HG03175 (cell line): ENCODE measurements at regions not wholly inside any gene's neighbourhood (a gene's known extent, or its start where the extent isn't known, plus 50 kb on each side); places are given as distances from the start of the nearest gene placed in this dataset.
"Not testable (repeated sequence)": the region's sequence is repeated elsewhere in the genome, so short reads cannot be mapped to it uniquely, and the experiment has no call there.

Experiments used
- ATAC-seq: cut with Tn5 transposase; IDR thresholded peaks from one replicate; pipeline ENCODE4 v1.9.1; 2021; ENCODE audit warnings: mild to moderate bottlenecking, moderate library complexity; ENCODE audit not compliant: unreplicated experiment

DNA sequence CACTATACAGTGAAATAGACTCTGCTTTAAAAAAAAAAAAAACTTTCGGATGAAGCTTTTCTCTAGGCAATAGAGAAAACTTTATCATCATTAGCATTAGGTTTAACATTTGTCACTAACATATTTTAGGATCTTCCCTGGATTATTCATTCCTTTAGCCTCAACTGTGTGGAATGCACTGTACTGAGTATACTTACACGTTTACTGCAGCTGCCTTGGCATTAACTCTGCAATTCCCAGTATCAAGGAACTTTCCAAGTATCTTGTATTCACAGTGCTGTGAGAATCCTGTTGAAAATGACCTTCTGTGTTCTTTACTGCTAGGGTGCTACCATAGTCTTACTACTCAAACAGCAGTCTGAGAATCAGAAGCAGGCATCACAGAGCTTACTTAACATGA, 328.2 kb upstream of the COL3A1 start:
- ATAC-seq: no peak

DNA sequence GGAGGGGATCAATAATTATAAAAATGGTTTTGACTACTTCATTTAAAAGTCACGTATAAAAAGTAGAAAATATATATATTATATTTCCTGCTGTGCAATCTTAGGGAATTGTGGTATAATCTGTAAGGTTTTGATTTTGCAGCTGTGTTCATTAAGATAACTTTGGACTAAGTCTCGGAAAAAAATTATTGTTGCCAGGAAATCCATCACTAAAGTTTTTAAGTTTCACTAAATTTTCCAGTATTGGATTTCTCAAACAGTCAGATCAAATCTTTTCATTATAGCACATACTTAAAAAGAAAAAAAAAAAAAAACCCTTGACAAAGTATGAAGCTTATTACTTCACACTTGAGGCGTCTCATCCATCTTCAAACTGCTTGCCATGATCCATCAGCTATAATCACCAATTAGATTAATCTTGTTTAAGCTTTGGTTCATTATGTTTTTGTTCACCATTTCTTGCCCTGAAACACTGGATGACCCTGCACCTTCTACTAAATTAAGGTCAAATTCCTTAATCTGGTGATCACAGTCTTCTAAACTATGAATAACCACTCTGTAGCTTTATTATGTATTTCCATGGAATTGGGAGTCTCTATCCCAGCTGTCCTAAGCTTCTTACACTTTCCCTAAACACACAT, 326.6 kb upstream of the COL3A1 start:
- ATAC-seq: no peak

DNA sequence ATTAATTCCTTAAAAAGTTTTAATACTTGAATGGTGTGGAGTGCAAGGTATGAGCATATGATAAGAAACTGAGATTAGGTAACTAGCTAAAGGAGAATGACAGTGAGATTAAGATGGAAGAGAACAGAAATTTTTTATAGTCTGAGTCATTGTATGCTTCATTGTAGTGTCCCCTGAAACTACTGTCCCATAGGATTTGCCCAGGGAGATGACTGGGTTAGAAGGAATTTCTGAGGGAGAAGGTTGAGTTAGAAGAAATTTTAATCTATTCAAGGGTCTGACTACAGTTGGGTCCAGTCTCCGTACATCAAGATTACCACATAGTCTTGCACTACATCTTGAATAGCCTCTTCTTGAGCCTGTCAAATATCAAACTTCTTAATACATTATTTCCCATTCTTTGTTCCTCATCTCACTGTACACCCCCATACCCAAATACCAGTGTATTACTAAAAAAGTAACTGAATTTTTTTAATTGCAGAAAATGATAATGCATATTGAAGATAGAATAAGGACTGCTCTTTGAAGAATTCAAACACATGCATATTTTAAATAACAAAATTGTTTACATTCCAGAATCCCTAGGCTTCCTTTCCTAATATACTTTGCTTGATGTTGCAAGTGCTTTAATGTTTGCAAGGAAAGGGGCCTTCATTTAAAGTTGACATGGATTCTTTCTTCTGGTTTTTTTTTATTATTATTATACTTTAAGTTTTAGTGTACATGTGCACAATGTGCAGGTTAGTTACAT, 314.3 kb upstream of the COL3A1 start:
- ATAC-seq: no peak

DNA sequence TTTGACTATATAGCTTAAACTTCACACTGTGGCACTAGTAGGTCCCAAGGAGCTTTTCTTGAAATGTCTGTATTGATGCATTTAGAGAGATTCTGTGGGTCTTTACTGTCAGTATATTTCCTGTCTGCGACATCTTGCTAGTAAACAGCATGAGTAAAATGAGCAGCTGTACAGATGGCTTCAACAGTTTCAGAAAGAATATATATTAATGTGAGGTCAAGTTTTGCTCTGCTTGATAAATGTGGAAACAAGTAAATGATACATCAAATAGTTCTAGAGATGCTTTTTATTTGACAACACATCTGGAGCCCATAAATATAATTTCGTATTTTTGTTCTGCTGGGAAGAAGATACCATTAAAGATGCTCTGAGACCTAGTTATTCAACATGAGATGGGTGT, 310.9 kb upstream of the COL3A1 start:
- ATAC-seq: no peak

DNA sequence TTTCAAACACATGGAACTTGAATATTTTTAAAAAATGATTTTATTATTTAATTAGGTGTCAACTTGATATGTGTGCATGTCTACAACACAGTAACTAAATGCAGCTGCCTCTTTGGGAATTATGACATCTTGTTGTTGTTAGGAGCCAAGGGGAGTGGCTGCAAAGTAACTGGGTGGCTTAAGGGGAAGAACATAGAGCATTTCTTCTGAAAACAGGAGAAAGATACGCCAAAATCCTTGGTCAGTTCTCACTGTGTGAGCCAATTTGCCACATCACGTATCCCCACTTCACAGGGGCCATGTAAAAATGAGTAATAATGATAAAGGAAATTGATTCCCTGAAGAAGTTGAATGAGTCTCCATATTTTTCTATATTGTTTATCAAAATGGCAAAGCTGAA, 309.8 kb upstream of the COL3A1 start:
- no peak for ATAC-seq

DNA sequence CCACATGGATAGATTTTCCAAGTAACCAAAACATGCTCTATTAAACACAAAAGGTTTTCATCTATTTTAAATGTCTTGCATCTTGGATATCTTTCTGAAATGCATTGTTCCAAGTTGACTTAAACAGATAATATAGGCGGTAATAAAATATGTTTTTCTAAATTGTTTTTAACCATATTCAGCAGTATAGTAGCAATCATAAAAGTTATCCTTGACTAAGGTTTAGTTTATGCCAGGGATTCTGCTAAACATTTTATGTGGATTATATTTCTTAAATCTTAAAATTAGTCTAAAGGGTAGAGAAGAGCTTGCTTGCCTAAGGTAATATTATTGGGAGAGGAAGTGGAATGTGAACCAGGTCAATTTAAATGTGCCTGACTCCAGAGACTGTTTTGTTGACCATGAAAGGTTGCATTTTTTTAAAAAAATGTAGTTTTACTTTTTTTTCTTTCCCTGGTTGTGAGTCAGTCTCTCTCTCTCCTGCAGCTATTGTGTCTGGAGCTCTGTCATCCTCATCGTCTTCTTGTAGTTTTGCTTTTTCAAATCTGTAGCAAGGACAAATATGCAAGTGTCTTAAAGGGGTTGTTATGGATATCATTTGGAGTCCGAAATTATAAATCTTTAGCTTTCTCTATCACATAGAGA, 309.1 kb upstream of the COL3A1 start:
- no peak for ATAC-seq

DNA sequence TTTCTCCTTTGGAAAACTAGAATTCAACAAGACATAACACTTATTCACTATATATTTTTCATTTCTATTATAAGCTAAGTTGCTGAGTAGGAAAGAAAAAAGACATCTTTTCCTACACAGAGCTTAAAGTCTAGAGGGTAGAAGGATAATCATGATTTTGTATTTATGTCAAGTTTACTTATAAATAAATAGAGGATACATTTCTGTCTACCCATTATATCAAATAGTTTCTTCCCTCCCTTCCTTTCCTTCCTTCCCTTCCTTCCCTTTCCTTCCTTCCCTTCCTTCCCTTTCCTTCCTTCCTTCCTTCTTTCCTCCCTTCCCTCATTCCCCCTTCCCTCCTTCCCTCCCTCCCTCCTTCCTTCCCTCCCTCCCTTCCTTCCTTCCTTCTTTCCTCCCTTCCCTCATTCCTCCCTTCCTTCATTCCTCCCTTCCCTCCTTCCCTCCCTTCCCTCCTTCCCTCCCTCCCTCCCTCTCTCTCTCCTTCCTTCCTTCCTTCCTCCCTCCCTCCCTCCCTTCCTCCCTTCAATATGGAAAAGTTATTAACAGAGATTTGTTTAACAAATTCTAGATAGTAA, 308.4 kb upstream of the COL3A1 start:
- no peak for ATAC-seq

DNA sequence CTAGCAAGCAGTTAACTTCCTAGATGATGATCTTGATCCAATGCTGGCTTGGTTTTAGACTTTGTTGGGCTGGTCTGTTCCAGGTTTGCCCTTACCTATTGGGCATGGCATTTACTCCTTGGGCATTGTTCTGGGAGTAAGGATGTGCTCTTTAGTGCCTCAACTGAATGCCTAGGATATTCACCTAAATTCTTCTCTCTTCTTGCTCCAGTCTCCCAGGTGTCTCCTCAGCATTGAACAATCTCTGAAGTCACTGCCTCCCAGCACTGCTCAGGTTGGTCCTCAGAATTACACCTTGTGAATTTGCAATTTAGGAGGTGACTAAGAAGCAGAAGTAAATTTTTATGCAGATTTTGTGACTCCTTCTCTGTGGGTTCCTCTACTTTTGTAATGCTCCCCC, 307.7 kb upstream of the COL3A1 start:
- no peak for ATAC-seq

DNA sequence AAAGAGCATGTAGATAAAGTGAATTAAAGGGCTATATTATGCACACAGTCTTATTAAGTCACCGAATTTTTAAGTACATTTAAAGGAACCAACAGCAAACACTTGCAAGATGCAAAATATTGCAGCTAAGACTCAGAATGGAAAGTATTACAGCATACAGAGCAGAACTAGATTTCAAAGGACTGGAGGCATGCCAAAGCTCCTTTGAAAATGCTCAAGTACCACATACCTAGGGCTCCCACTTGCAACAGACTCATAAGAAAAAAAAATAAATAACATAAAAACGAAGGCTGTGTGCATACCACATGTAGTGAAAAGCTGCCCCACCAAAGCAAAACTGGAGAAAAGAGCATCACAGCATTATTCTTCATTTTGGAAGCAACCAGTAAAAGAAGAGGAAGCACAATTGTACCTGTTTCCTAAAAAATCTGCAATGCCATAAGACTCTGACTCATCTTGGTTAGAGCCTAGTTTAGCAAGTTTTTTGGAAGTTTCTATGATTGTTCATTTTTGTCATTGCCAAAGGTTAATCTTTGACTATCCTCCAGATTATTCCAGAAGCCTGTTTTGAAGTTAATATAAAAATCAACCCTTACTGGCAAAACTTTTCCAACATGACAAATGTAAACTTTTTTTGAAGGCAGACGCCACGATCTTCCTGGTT, 306.0 kb upstream of the COL3A1 start:
- ATAC-seq: no peak

DNA sequence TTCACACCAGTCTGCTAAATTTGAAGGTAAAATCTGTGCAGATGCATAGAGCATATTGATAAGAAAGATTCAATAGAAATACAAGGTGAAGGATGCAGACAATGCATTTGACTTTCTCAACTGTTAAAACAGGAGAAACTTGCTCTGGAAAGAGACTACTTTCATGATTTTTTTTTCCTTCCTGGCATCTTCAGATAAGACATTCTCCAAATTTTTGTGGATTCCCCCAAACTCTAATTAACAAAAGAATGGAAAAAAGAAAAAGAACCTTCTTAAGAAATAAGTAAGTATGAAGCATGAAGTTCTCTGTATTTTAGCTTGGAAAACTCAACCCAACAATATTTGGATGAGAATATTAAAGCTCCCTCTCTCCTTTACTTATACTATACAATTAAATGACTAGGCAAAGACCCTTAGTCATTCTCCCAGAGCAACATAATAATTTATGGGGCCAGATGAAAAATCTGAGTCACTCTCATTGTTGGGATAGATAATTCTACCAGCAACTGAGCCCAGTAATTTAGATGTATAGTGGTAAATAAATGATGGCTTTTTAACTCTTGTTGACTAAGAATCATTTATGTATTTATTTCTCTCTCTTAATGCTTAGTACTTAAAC, 298.7 kb upstream of the COL3A1 start:
- ATAC-seq: no peak

DNA sequence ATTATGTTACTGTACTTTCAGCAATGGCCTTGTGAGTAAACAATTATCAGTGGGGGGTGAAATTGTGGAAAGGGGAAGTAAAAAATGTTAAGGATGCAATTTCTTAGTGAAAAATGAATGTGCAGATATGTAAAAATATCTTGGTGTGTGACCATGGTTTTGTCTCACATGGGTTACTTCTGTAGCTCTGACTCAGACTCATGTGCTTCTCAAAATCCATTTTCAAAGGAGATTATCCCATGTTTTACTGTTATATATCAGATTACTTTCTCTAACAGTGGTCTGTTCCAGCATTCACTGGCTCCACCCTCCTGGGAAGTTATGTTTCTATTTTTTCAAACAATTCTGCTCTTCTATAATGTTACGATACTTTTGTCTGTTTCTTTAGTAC, 298.2 kb upstream of the COL3A1 start:
- ATAC-seq: no peak

DNA sequence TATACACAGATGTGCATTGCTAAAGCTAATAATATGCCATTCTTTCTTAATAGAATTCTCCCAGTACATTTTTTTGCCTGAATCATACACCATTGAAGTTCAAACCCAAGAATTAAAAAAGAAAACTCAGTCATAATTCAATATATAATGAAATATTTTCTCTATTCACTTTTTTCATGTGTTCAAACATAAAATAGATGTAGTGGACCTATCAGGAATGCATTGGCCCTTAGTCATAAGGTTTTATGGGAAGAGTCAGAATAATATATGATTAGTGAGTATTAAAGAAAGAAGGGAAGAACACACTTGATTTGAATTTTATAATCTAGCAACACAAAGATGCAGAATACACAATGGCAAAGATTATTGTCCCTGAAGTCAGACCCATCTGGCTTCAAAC, 297.0 kb upstream of the COL3A1 start:
- ATAC-seq: no peak

DNA sequence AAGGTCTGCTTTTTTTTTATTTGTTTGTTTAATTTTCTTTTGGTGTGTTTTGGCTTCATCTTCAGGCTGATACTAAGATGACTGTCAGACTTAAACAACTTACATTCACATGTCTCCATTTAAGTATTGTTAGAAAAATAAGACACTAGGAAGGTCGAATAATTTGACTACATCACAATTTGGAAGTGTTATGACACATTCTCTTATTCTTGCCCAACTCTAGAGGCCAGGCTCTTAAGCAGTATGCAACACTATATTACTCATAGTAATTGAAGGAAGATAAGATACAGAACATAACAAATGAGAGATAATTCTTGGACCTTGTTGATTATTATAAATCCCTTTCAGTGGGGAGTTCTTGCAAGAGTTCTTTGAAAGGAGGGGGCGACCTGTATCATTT, 295.3 kb upstream of the COL3A1 start:
- no peak for ATAC-seq

DNA sequence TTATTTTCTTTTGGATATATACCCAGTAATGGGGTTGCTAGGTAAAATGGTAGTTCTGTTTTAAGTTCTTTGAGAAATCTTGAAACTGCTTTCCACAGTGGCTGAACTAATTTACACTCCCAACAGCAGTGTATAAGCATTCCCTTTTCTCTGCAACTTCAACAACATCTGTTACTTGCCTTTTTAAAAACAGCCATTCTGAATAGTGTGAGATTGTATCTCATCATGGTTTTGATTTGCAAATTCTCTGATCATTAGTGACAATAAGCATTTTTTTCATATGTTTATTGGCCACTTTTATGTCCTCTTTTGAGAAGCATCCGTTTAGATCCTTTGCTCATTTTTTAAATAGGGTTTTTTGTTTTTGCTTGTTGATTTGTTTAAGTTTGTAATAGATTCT, 291.3 kb upstream of the COL3A1 start:
- ATAC-seq: no peak

DNA sequence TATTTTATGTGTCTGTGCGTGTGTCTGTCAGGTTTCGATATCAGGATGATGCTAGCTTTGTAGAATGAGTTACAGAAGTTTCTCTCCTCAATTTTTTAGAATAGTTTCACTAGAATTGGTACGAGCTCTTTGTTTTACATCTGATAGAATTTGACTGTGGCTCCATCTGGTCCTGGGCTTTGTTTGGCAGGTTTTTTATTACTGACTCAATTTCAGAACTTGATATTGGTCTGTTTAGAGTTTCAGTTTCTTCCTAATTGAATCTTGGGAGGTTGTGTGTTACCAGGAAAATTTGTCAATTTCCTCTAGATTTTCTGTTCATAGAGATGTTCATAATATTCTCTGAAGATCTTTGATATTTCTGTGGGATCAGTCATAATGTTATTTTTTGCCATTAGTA, 289.4 kb upstream of the COL3A1 start:
- ATAC-seq: no peak

DNA sequence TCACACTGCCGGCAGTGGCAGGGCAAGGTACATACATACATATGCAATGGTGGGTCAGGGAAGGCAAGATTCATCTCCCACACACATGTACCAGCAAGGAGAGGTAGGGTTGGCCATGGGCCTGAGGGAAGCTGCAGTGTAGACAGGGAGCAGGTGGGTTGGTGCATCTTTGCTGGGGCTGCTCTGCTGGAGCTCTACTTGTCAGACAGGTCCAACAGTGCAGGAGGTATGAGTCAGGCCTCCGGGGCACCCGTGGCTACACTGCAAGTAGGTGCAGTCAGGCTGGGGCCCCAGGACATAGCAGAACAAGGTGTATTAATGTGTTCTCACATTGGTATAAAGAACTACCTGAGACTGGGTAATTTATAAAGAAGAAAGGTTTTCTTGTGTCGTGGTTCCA, 281.1 kb upstream of the COL3A1 start:
- ATAC-seq: no peak

DNA sequence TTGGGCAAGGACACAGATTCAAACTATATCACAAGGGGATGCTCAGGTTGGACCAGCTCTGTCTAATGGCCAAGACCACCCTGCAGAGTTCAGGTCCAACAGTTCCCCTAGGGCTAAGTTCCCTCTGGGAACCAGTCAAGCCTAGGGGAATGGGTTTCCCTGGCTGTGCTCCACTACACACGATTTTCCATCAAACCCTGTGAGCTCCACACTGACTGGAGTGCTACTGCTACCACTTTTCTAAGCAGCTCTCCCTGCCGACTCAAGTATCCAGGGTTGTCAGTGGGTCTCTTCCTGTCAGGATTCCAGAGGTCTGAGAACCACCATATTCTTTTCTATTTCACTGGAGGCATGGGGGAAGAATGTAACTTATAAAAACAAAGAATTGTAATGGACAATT, 280.4 kb upstream of the COL3A1 start:
- no peak for ATAC-seq

DNA sequence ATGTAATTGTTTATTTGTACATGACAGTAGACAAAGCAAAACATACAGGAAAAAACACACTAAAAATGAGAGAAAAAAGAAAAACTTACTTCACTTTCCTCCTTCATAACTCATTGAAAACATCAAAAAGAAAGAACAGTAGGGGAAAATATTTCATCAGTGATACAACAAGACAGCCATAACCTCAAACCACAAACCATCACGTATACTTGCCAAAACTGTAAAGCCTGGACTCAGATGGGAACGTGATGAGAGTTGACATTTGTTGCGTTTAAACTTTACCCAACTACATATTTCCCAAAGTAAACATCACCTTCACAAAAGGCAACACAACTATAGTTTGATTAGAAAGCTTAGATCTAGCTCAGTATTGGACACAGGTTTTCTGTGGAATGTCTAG, 278.2 kb upstream of the COL3A1 start:
- no peak for ATAC-seq

DNA sequence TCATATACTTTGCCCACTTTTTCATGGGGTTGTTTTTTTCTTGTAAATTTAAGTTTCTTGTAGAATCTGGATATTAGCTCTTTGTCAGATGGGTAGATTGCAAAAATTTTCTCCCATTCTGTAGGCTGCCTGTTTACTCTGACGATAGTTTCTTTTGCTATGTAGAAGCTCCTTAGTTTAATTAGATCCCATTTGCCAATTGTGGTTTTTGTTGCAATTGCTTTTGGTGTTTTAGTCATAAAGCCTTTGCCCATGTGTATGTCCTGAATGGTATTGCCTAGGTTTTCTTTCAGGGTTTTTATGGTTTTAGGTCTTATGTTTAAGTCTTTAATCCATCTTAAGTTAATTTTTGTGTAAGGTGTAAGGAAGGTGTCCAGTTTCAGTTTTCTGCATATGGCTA, 276.0 kb upstream of the COL3A1 start:
- not testable (repeated sequence) for ATAC-seq

DNA sequence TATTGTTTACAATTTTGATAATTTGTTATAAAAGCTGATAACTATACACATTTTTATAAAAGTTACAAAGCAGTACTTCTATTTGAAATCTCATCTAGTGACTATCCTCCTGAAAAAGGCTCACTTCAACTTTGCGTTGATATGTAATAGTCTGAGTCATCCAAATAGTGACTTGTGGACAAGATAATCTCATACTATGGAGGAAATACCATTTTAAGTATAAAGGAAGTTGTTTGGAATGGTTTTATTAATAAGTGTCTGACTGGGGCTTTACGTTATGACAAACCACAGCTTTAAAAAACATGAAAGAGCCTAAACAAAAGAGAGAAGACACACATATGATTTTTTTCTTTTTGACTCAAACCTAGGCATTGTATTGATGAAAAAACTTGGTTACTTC, 272.3 kb upstream of the COL3A1 start:
- ATAC-seq: no peak

DNA sequence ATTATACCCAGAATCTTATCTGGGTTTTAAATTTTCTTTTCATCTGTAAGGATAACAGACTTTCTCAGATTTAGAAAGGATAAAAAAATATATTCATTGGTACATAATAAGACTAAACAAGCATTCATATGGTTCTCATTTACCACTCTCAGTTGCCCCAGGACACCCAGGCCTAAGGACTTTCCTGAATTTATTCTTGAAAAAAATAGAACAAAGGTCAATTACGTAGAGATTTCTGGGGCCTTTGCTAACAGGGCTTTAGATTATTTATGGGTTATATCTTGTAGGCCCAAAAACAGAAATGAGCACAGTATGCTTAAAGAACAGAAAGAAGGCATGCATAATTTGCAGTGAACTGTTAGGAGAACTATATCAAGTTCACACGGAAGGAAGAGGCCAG, 269.0 kb upstream of the COL3A1 start:
- ATAC-seq: no peak
